ENCODE measurements at regions not wholly inside any gene's neighbourhood (a gene's known extent, or its start where the extent isn't known, plus 50 kb on each side); places are given as distances from the start of the nearest gene placed in this dataset.

DNA sequence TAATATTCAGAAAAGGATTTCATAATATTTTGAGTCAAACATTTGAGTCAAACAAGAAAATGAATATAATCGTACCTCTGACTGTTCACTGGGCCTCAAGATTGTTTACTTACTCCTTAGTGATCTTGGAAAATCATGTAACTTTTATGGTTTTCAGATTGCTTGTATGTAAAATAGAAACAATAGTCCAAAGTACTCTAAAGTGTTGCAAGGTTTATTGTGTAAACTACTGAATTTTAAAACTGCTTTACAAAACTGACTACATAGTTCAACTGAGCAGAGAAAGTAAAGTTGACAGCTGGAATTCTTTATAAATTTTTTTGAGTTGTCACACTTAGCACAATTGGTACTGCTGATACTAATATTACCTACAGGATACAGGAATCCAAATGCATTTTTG is 931.0 kb downstream of the NCAM2 start:
- Mint-ChIP-seq H3K36me3 (ENCODE audit: low read depth, unreplicated experiment) (no peaks in the 10 kb centered on the region), H3K4me3 (ENCODE audit: unreplicated experiment) (no peak overlapping the region), H3K27me3 (ENCODE audit: unreplicated experiment) (peaks cover 2% of the 10 kb centered on the region), H3K27ac (ENCODE audit: unreplicated experiment) (no peak overlapping the region), H3K4me1 (ENCODE audit: unreplicated experiment) (no peaks in the 10 kb centered on the region), H3K9me3 (ENCODE audit: unreplicated experiment) (no peaks in the 10 kb centered on the region)
- TF ChIP-seq, protein P1, sequence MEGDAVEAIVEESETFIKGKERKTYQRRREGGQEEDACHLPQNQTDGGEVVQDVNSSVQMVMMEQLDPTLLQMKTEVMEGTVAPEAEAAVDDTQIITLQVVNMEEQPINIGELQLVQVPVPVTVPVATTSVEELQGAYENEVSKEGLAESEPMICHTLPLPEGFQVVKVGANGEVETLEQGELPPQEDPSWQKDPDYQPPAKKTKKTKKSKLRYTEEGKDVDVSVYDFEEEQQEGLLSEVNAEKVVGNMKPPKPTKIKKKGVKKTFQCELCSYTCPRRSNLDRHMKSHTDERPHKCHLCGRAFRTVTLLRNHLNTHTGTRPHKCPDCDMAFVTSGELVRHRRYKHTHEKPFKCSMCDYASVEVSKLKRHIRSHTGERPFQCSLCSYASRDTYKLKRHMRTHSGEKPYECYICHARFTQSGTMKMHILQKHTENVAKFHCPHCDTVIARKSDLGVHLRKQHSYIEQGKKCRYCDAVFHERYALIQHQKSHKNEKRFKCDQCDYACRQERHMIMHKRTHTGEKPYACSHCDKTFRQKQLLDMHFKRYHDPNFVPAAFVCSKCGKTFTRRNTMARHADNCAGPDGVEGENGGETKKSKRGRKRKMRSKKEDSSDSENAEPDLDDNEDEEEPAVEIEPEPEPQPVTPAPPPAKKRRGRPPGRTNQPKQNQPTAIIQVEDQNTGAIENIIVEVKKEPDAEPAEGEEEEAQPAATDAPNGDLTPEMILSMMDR (IDR thresholded peaks at IDR 0.05; ENCODE audit: unreplicated experiment), result no peak
- DNase-seq (ENCODE audit: low spot score), result no peak

DNA sequence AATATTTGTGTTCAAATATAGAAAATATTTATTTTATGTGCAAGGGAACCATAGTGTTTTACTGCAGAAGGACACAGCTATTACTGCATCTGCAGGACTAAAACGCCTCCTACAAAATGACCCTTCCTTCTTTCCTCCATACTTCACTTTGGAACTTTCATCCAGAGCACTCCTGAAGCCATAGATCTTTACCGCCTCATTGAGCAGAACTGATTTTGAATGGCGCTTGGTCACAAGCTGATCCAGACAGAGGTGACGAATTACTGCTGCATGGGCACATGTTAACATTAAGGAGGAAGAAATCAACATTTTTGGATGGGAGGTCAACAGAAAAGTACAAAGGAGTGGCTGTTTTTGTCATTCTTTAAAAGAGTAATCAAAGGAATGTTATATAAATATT is 931.6 kb downstream of the NCAM2 start:
- Mint-ChIP-seq H3K4me3 (ENCODE audit: unreplicated experiment) (no peak overlapping the region), H3K27ac (ENCODE audit: unreplicated experiment) (no peak overlapping the region), H3K4me1 (ENCODE audit: unreplicated experiment) (no peaks in the 10 kb centered on the region), H3K9me3 (ENCODE audit: unreplicated experiment) (no peaks in the 10 kb centered on the region), H3K27me3 (ENCODE audit: unreplicated experiment) (no peaks in the 10 kb centered on the region), H3K36me3 (ENCODE audit: low read depth, unreplicated experiment) (no peaks in the 10 kb centered on the region)
- TF ChIP-seq, protein P1 (IDR thresholded peaks at IDR 0.05; ENCODE audit: unreplicated experiment), result no peak
- DNase-seq (ENCODE audit: low spot score), result no peak

DNA sequence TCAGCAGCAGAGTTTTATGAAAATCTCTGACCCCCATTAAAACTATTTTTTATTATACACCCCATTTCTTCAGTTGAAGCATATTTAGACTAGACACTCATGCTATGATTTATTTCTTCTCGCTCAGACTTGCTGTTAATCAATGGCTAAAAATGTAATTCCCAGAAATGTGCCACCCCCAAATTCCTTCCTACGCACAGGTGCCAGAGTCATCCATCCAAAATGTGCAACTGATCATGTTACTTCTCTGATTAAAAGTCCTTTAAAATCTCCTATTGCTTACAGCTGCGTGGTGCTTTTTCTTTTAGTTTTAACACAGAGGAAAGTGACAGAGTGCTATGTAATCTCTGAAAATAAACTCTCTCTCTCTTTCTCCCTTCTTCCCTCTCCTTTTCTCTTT is 954.4 kb downstream of the NCAM2 start:
- TF ChIP-seq, protein P1 (IDR thresholded peaks at IDR 0.05; ENCODE audit: unreplicated experiment), result no peak
- no peaks in the 10 kb centered on the region for H3K36me3 Mint-ChIP-seq (ENCODE audit: low read depth, unreplicated experiment)
- no peak overlapping the region for H3K4me3 Mint-ChIP-seq (ENCODE audit: unreplicated experiment)
- H3K9me3 Mint-ChIP-seq (ENCODE audit: unreplicated experiment), result no peaks in the 10 kb centered on the region
- H3K27me3 Mint-ChIP-seq (ENCODE audit: unreplicated experiment), result no peaks in the 10 kb centered on the region
- no peaks in the 10 kb centered on the region for H3K4me1 Mint-ChIP-seq (ENCODE audit: unreplicated experiment)
- no peak overlapping the region for H3K27ac Mint-ChIP-seq (ENCODE audit: unreplicated experiment)
- no peak for DNase-seq (ENCODE audit: low spot score)

DNA sequence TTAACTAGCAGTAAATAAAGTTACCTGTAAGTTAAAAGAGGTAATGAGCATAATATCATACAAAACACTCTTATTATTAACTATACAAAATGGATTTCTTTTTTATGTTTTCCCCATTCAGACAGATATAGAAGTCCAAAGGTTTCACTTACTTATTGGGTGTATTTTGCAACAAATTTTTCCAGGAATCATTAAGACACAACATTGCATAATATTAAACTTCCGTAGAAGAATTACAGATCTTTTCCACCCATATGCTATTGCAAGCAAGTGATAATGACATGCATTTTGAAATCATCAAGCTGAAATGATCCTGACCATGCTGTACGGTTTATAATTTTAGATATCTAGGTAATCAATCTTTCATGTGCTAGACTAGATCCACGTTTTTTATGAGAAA is 957.0 kb downstream of the NCAM2 start:
- H3K4me1 Mint-ChIP-seq (ENCODE audit: unreplicated experiment), result no peaks in the 10 kb centered on the region
- H3K27me3 Mint-ChIP-seq (ENCODE audit: unreplicated experiment), result no peaks in the 10 kb centered on the region
- no peaks in the 10 kb centered on the region for H3K9me3 Mint-ChIP-seq (ENCODE audit: unreplicated experiment)
- no peak for DNase-seq (ENCODE audit: low spot score)
- TF ChIP-seq, protein P1 (IDR thresholded peaks at IDR 0.05; ENCODE audit: unreplicated experiment), result no peak
- no peak overlapping the region for H3K27ac Mint-ChIP-seq (ENCODE audit: unreplicated experiment)
- H3K4me3 Mint-ChIP-seq (ENCODE audit: unreplicated experiment), result no peak overlapping the region
- no peaks in the 10 kb centered on the region for H3K36me3 Mint-ChIP-seq (ENCODE audit: low read depth, unreplicated experiment)

DNA sequence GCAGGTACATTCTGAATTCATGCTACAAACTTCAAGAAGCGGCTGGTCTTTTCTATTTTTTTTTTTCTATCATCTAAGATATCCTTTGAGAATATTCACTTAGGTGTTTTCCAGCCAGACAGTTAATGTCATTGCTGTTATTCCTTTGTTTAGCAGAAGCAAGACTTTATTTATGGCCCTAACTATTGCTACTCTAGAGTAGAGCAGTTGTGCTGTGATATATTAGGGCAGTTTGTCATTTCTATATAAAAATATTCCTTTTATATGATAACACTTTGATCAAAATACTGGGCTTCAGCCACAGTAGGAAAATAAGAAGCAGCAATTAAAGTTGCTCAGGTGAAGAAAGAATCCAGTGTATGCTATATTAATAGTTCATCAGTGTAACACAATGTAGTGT is 959.3 kb downstream of the NCAM2 start:
- Mint-ChIP-seq H3K27me3 (ENCODE audit: unreplicated experiment) (no peaks in the 10 kb centered on the region), H3K27ac (ENCODE audit: unreplicated experiment) (no peak overlapping the region), H3K9me3 (ENCODE audit: unreplicated experiment) (no peaks in the 10 kb centered on the region), H3K4me3 (ENCODE audit: unreplicated experiment) (no peak overlapping the region), H3K4me1 (ENCODE audit: unreplicated experiment) (no peaks in the 10 kb centered on the region), H3K36me3 (ENCODE audit: low read depth, unreplicated experiment) (no peaks in the 10 kb centered on the region)
- no peak for DNase-seq (ENCODE audit: low spot score)
- TF ChIP-seq, protein P1 (IDR thresholded peaks at IDR 0.05; ENCODE audit: unreplicated experiment), result no peak

All from endothelial cell (in vitro differentiated cells).